LNCaP clone FGC (cell line): ENCODE measurements at regions not wholly inside any gene's neighbourhood (a gene's known extent, or its start where the extent isn't known, plus 50 kb on each side); places are given as distances from the start of the nearest gene placed in this dataset.
"Not testable (repeated sequence)": the region's sequence is repeated elsewhere in the genome, so short reads cannot be mapped to it uniquely, and the experiment has no call there.

ENCODE experiments used
- DNase-seq: peaks from one replicate; pipeline ENCODE4 v3.0.0-alpha.2; 2011; ENCODE audit warnings: low read depth
- H3K4me3 ChIP-seq: 2 replicates; pipeline ENCODE4 v1.5.1; 2011; ENCODE audit warnings: mild to moderate bottlenecking, low read depth, low read length, control low read depth
- CTCF ChIP-seq: IDR thresholded peaks from 2 replicates; pipeline ENCODE4 v1.5.1; 2012; ENCODE audit warnings: mild to moderate bottlenecking; ENCODE audit not compliant: control insufficient read depth, insufficient read depth; ENCODE audit errors: extremely low read depth

GRCh38 chr4:129278868-129279267 is 182.9 kb downstream of the C4orf33 start:
- TF ChIP-seq CTCF = no peak
- peak; percentile 68 for DNase-seq
- no peak overlapping the region for H3K4me3 ChIP-seq

DNA sequence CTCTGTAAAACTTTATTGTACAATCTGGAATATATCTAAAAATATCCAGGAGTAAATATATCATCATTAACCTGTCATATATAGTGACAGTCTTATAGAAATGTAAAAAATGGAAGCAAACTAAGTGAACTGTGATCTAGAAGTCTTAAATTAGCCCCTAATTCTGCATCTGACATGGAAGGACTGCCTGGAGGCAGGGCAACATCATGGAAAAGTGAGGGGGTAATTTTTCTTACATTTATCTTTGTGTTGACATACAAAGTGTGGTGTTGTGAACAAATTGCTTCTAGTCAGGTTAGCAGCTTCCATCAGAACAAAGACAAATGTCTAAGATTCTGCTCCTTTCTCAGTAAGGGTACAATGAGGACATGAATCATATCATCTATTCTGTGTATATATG is 186.3 kb downstream of the C4orf33 start:
- no peak for DNase-seq
- TF ChIP-seq CTCF = no peak
- H3K4me3 ChIP-seq = no peak overlapping the region

DNA sequence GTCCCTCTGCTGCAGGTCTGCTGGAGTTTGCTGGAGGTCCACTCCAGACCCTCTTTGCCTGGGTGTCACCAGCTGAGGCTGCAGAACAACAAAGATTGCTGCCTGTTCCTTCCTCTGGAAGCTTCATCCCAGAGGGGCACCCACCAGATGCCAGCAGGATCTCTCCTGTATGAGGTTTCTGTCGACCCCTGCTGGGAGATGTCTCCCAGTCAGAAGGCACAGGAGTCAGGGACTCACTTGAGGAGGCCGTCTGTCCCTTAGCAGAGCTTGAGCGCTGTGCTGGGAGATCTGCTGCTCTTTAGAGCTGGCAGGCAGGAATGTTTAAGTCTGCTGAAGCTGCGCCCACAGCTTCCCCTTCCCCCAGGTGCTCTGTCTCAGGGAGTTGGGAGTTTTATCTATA is 196.2 kb downstream of the C4orf33 start:
- H3K4me3 ChIP-seq, DNase-seq: not testable (repeated sequence)

DNA sequence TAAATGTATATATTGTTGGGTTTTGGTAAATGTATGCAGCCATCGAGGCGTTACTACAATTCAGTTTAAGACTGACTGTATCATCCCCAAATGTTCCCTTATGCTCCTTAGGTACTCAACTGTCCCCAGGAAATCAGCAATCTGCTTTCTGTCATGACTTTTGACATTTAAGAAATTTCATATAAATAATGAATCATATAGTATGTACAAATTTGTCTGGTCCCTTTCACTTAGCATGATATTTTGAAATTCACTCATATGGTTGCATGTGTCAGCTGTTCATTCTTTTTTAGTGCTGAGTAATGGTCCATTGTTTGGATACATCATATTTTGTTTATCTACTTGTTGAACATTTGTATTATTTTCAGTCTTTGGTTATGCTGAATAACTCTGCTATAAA is 218.8 kb downstream of the C4orf33 start:
- TF ChIP-seq CTCF = no peak
- H3K4me3 ChIP-seq = no peak overlapping the region
- no peak for DNase-seq

DNA sequence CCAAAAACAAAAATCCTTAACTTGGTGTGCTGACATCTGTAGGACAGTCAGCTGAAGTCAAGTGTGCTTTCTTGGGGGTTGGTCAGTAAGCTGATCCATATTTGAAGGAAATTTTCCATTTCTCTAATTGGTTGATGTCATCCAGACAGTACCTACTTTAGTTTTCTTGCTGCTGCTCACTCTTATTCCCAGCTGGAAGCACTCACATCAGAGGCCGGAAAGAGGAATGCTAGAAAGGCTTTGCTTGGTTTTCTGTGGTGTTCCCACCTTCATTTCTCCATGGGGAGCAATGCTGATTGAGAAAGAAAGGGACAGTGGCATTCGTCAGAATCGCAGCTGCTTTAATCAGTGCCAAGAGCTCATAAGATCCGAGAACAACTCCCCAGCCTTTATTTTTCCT is 227.0 kb downstream of the C4orf33 start:
- no peak for DNase-seq
- TF ChIP-seq CTCF = no peak

GRCh38 chr4:129323658-129324057 is 227.7 kb downstream of the C4orf33 start:
- H3K4me3 ChIP-seq = no peak overlapping the region
- DNase-seq = no peak
- TF ChIP-seq CTCF = no peak

More for the DNA sequence above, 227.0 kb downstream of the C4orf33 start:
- H3K4me3 ChIP-seq = no peak overlapping the region

DNA sequence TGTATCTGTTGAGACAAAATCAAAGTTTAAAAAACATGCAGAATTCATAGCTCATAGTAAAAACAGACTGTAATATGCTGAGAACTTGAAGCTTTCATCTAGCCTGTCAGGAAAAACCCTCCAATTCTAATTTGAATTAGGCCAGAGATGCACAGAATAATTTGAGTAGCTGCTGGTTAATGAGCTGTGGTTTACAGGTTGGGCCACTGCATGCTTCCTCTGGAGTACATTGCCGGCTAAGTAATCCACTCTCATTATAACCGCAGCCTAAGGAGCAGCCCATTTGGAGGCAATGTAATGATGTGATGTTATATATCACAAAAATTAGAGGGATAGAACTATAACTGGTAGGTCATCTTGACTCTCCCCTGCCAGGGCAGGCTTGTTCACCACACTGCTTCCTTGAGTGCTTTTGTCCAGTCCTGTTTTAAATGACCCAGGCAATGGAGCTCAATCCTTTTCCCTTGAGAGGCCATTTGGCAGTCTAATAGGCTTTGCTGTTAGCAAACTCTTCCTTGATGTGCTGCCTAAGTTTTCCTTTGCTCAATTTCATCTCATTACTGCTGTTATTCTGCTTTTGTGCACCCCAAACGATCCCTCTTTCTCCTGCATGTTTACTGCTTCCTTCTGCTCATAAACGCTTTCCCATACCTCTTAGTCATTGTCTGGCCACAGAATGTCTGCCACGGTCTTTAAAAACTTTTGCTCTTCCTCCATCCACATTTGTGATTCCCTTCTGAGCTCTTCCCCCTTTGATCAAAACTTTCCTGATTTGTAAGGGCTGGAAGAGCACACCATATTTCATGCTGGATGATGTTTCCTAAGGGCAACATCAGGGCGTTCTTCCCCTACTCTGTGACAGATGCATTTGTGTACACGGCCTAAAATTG is 230.9 kb downstream of the C4orf33 start:
- H3K4me3 ChIP-seq = no peak overlapping the region
- TF ChIP-seq CTCF = no peak
- DNase-seq = no peak
